ENCODE measurements at regions not wholly inside any gene's neighbourhood (a gene's known extent, or its start where the extent isn't known, plus 50 kb on each side); places are given as distances from the start of the nearest gene placed in this dataset.

DNA sequence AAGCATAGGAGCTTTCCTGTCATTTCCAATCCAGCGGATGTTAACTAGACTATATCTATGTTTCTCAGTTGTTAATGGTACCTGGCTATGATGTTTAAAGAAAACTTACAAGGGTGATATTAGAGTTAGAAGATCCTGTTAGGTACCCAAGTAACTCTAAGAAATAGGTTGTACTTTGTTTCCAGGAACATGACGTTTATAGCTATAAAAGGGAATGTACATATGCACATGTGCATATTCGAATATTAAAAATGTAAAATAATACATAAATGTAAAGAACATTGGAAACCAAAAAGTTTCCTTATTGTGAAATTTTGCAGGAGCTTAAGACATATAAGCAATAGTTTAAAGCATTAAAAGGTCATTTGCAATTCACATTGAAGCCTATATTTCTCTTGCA is 247.7 kb upstream of the EDIL3 start:
- FAIRE-seq (no peak), DNase-seq (ENCODE audit: low read depth, low spot score) (no peak), ATAC-seq (no peak)
- Histone ChIP-seq H3K4me3 (no peak overlapping the region), H3K4me2 (ENCODE audit: control insufficient read depth, insufficient read depth) (no peak overlapping the region), H3K4me1 (ENCODE audit: control insufficient read depth, insufficient read depth, low read length) (no peaks in the 10 kb centered on the region), H3K27me3 (replicated peaks in 1 of 2; ENCODE audit: control insufficient read depth in 2 of 2, insufficient read depth in 2 of 2, low read length in 1 of 2) (peaks cover 0 to 1% of the 10 kb centered on the region in 2 experiments; a peak in 1 of 4 replicates), H3K36me3 (ENCODE audit: control insufficient read depth in 2 of 2, insufficient read depth in 2 of 2, low read length in 1 of 2) (no peaks in the 10 kb centered on the region), H3K27ac (ENCODE audit: control insufficient read depth, insufficient read depth) (no peak overlapping the region), H3K9ac (ENCODE audit: control insufficient read depth, insufficient read depth, low read length) (no peak overlapping the region), H3K9me3 (replicated peaks; ENCODE audit: control insufficient read depth, insufficient read depth, low read length) (no peaks in the 10 kb centered on the region), H4K20me1 (ENCODE audit: control insufficient read depth, insufficient read depth) (no peaks in the 10 kb centered on the region), H2AFZ (ENCODE audit: control insufficient read depth, low read depth, low read length) (no peak overlapping the region), H3K79me2 (ENCODE audit: control insufficient read depth, insufficient read depth, low read length) (no peaks in the 10 kb centered on the region)
- ChIA-PET POLR2A (no interaction called here), SMC1A (ENCODE audit: uncharacterized antibody, unreplicated experiment) (interaction anchor here (0.7 kb wide), 1 partner anchor 37 kb away, joined by 5 read pairs; no protein-coding TSS in a partner anchor), RAD21 (ENCODE audit: unreplicated experiment) (no interaction called here), CTCF (interaction anchor here (0.7 kb wide), 1 partner anchor 29 kb away, joined by 3 read pairs; no protein-coding TSS in a partner anchor)
- no TSS peak for BruUV-seq (replicated peaks)
- WGBS (ENCODE audit: insufficient coverage, insufficient replicate concordance, low lambda C conversion rate, missing lambda C conversion rate): 40% methylated on average over 3 of the region's 3 CpGs
- in situ Hi-C loops (cut with MboI): no loop called here
- TF ChIP-seq MTA2 (IDR thresholded peaks at IDR 0.05; ENCODE audit: low read depth) (no peak), ZBTB4 (CRISPR knock-in tag; IDR thresholded peaks at IDR 0.05) (no peak), TCF7 (IDR thresholded peaks at IDR 0.05; ENCODE audit: borderline replicate concordance) (no peak), YBX1 (IDR thresholded peaks at IDR 0.05) (no peak), JUNB (IDR thresholded peaks at IDR 0.05) (no peak), MEF2B (IDR thresholded peaks at IDR 0.05; ENCODE audit: partially characterized antibody, poor library complexity, severe bottlenecking) (no peak), STAT3 (IDR thresholded peaks at IDR 0.05; ENCODE audit: low read depth, low read length) (no peak), MEF2A (IDR thresholded peaks at IDR 0.05; ENCODE audit: insufficient read depth, low read depth, low read length) (no peak), NFIC (IDR thresholded peaks at IDR 0.05; ENCODE audit: low read depth, low read length) (no peak), RAD51 (IDR thresholded peaks at IDR 0.05) (no peak)
- TF ChIP-seq, protein P1, sequence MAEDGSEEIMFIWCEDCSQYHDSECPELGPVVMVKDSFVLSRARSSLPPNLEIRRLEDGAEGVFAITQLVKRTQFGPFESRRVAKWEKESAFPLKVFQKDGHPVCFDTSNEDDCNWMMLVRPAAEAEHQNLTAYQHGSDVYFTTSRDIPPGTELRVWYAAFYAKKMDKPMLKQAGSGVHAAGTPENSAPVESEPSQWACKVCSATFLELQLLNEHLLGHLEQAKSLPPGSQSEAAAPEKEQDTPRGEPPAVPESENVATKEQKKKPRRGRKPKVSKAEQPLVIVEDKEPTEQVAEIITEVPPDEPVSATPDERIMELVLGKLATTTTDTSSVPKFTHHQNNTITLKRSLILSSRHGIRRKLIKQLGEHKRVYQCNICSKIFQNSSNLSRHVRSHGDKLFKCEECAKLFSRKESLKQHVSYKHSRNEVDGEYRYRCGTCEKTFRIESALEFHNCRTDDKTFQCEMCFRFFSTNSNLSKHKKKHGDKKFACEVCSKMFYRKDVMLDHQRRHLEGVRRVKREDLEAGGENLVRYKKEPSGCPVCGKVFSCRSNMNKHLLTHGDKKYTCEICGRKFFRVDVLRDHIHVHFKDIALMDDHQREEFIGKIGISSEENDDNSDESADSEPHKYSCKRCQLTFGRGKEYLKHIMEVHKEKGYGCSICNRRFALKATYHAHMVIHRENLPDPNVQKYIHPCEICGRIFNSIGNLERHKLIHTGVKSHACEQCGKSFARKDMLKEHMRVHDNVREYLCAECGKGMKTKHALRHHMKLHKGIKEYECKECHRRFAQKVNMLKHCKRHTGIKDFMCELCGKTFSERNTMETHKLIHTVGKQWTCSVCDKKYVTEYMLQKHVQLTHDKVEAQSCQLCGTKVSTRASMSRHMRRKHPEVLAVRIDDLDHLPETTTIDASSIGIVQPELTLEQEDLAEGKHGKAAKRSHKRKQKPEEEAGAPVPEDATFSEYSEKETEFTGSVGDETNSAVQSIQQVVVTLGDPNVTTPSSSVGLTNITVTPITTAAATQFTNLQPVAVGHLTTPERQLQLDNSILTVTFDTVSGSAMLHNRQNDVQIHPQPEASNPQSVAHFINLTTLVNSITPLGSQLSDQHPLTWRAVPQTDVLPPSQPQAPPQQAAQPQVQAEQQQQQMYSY (CRISPR knock-in tag; IDR thresholded peaks at IDR 0.05): no peak
- TF ChIP-seq, protein P2, sequence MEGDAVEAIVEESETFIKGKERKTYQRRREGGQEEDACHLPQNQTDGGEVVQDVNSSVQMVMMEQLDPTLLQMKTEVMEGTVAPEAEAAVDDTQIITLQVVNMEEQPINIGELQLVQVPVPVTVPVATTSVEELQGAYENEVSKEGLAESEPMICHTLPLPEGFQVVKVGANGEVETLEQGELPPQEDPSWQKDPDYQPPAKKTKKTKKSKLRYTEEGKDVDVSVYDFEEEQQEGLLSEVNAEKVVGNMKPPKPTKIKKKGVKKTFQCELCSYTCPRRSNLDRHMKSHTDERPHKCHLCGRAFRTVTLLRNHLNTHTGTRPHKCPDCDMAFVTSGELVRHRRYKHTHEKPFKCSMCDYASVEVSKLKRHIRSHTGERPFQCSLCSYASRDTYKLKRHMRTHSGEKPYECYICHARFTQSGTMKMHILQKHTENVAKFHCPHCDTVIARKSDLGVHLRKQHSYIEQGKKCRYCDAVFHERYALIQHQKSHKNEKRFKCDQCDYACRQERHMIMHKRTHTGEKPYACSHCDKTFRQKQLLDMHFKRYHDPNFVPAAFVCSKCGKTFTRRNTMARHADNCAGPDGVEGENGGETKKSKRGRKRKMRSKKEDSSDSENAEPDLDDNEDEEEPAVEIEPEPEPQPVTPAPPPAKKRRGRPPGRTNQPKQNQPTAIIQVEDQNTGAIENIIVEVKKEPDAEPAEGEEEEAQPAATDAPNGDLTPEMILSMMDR (IDR thresholded peaks at IDR 0.05 in 2 of 3, conservative IDR thresholded peaks at IDR 0.05 in 1 of 3; ENCODE audit: control insufficient read depth in 2 of 3, extremely low read depth in 1 of 3, insufficient read depth in 1 of 3, low read depth in 3 of 3, low read length in 3 of 3): no peak
- TF ChIP-seq, protein P3, sequence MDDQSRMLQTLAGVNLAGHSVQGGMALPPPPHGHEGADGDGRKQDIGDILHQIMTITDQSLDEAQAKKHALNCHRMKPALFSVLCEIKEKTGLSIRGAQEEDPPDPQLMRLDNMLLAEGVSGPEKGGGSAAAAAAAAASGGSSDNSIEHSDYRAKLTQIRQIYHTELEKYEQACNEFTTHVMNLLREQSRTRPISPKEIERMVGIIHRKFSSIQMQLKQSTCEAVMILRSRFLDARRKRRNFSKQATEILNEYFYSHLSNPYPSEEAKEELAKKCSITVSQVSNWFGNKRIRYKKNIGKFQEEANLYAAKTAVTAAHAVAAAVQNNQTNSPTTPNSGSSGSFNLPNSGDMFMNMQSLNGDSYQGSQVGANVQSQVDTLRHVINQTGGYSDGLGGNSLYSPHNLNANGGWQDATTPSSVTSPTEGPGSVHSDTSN (IDR thresholded peaks at IDR 0.05; ENCODE audit: insufficient replicate concordance, low read depth, low read length): no peak
- intact Hi-C loops (cut with micrococcal nuclease; ENCODE audit: unreplicated experiment): no loop called here
